KMS-11 (cell line): ENCODE measurements at regions not wholly inside any gene's neighbourhood (a gene's known extent, or its start where the extent isn't known, plus 50 kb on each side); places are given as distances from the start of the nearest gene placed in this dataset.

Experiments used
- H2AFZ ChIP-seq: fragments of 200-600 bp; sonication (generic); 2 replicates; pipeline ENCODE4 v1.6.1; 2016; ENCODE audit warnings: antibody characterized with exemption, mixed run types, low read depth
- H3K27ac ChIP-seq: fragments of 200-600 bp; sonication (generic); 2 replicates; pipeline ENCODE4 v1.6.1; 2016; ENCODE audit warnings: mild to moderate bottlenecking, mixed run types
- H3K27me3 ChIP-seq: fragments of 200-600 bp; sonication (generic); 2 replicates; pipeline ENCODE4 v1.6.1; 2017; ENCODE audit warnings: mild to moderate bottlenecking, low read depth, mixed run types, moderate library complexity; ENCODE audit not compliant: insufficient read depth
- H3K36me3 ChIP-seq: fragments of 200-600 bp; sonication (generic); 2 replicates; pipeline ENCODE4 v1.6.1; 2017; ENCODE audit warnings: mild to moderate bottlenecking, mixed run types; ENCODE audit not compliant: insufficient read depth
- H3K4me1 ChIP-seq: fragments of 200-600 bp; sonication (generic); 2 replicates; pipeline ENCODE4 v1.6.1; 2016; ENCODE audit warnings: mild to moderate bottlenecking, low read depth, mixed run types; ENCODE audit not compliant: poor library complexity, severe bottlenecking
- H3K4me2 ChIP-seq: fragments of 200-600 bp; sonication (generic); 2 replicates; pipeline ENCODE4 v1.7.0; 2016; ENCODE audit warnings: mild to moderate bottlenecking, mixed run types
- H3K4me3 ChIP-seq: fragments of 200-600 bp; sonication (generic); IDR thresholded peaks from 2 replicates; pipeline ENCODE4 v1.6.1; 2017; ENCODE audit warnings: low read depth, low read length, mixed read lengths; ENCODE audit not compliant: insufficient read depth
- H3K79me2 ChIP-seq: fragments of 200-600 bp; sonication (generic); 2 replicates; pipeline ENCODE4 v1.6.1; 2016; ENCODE audit warnings: low read depth, mixed run types; ENCODE audit not compliant: insufficient read depth
- H3K9ac ChIP-seq: fragments of 200-600 bp; sonication (generic); 2 replicates; pipeline ENCODE4 v1.6.1; 2016; ENCODE audit warnings: mild to moderate bottlenecking, mixed run types
- H4K20me1 ChIP-seq: fragments of 200-600 bp; sonication (generic); 2 replicates; pipeline ENCODE4 v1.6.1; 2016; ENCODE audit warnings: mild to moderate bottlenecking, mixed run types; ENCODE audit not compliant: insufficient read depth
- TF ChIP-seq, protein P1 (sequence below): fragments of 200-600 bp; sonication (generic); conservative IDR thresholded peaks from 2 replicates; pipeline ENCODE4 v1.6.1; 2017; ENCODE audit warnings: low read depth, mild to moderate bottlenecking, antibody characterized with exemption, low read length, moderate library complexity, mixed read lengths

DNA sequence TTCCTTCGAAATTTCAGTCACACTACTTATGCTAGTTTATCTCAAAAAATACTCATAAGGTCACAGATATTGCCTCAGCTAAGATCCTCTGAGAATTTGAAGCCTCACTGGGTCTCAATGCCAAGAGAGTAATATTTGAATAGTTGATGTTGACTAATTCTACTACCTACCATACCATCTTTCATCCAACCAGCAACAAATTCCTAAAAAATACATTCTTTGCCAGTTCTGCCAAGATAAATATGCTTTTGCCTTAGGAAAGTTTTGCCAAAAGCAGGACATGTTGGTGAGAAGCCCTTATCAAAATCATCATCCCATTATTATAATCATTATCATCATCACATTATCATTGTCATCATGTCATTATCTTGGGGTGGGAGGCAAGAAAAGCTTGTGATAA, 544.6 kb upstream of the ZEB2 start:
- Histone ChIP-seq H3K4me2 (no peak overlapping the region), H3K27ac (no peak overlapping the region), H3K27me3 (no peaks in the 10 kb centered on the region), H3K4me1 (no peaks in the 10 kb centered on the region), H3K4me3 (no peak overlapping the region), H3K9ac (no peak overlapping the region), H3K79me2 (no peaks in the 10 kb centered on the region), H4K20me1 (no peaks in the 10 kb centered on the region), H3K36me3 (no peaks in the 10 kb centered on the region), H2AFZ (no peak overlapping the region)
- TF ChIP-seq, protein P1, sequence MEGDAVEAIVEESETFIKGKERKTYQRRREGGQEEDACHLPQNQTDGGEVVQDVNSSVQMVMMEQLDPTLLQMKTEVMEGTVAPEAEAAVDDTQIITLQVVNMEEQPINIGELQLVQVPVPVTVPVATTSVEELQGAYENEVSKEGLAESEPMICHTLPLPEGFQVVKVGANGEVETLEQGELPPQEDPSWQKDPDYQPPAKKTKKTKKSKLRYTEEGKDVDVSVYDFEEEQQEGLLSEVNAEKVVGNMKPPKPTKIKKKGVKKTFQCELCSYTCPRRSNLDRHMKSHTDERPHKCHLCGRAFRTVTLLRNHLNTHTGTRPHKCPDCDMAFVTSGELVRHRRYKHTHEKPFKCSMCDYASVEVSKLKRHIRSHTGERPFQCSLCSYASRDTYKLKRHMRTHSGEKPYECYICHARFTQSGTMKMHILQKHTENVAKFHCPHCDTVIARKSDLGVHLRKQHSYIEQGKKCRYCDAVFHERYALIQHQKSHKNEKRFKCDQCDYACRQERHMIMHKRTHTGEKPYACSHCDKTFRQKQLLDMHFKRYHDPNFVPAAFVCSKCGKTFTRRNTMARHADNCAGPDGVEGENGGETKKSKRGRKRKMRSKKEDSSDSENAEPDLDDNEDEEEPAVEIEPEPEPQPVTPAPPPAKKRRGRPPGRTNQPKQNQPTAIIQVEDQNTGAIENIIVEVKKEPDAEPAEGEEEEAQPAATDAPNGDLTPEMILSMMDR: no peak

DNA sequence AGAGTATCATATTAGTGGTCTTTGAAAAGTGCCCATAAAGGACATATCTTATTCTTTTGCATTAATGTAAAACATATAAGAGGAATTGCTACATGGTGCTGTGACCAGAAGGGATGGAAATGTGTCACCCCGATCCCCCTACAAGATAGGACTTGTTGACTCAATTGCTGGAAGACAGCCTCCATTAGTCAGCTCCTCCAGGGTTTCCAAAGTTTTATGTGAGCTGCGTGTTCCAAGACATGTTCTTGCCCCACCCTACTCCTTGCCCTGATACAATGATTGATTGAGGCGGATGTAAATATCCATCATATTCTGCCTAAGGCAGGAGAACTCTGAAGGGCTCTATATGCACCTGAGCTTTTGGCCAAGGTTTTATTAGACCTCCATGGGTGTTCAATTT, 541.0 kb upstream of the ZEB2 start:
- H3K4me2 ChIP-seq: no peak overlapping the region
- H2AFZ ChIP-seq: no peak overlapping the region
- H3K9ac ChIP-seq: no peak overlapping the region
- no peaks in the 10 kb centered on the region for H3K27me3 ChIP-seq
- H3K79me2 ChIP-seq: no peaks in the 10 kb centered on the region
- no peaks in the 10 kb centered on the region for H4K20me1 ChIP-seq
- H3K4me1 ChIP-seq: no peaks in the 10 kb centered on the region
- TF ChIP-seq, protein P1: no peak
- H3K4me3 ChIP-seq: no peak overlapping the region
- no peaks in the 10 kb centered on the region for H3K36me3 ChIP-seq
- no peak overlapping the region for H3K27ac ChIP-seq

DNA sequence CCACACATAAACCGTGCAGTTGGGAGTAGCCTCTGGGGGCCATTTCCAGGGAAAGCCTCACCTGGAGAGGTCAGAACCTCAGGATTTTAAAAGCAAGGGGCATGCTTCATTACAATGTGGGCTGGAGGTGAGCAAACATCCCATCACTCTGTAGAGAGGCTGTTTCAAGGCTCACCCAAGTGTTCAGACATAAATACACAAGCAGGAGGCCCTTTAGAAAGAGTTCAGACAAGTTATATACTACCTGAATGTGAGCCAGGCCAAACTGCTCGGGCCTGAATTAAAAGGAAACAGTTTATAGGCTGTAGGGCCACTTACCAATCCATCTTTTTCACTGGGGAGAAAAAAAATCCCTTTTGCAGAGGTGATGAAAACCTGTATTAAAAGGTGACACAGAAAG, 540.0 kb upstream of the ZEB2 start:
- Histone ChIP-seq H3K79me2 (no peaks in the 10 kb centered on the region), H2AFZ (no peak overlapping the region), H3K36me3 (no peaks in the 10 kb centered on the region), H3K27me3 (no peaks in the 10 kb centered on the region), H3K27ac (no peak overlapping the region), H3K4me2 (no peak overlapping the region), H3K4me1 (no peaks in the 10 kb centered on the region), H3K4me3 (no peak overlapping the region), H3K9ac (no peak overlapping the region), H4K20me1 (no peaks in the 10 kb centered on the region)
- TF ChIP-seq, protein P1: no peak

DNA sequence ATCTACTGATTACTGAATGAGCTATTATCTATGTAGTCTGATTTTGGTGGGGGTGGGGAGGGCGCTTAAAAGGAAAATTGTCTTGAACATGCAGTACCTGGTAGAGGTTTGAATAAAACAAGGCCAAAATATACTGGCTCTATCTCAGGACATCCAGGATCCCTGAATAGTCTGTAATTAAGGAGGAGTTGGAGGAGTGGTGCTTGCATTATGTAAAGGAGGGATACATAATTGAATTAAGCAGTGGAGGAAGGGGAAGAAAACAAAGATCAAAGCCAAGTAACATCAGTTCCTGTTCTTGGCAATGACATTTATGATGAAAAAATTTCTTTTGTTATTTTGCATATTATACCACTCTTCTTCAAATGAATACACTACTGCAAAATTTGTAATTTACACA, 539.4 kb upstream of the ZEB2 start:
- Histone ChIP-seq H3K4me3 (no peak overlapping the region), H3K27ac (no peak overlapping the region), H3K4me1 (no peaks in the 10 kb centered on the region), H4K20me1 (no peaks in the 10 kb centered on the region), H3K4me2 (no peak overlapping the region), H3K36me3 (no peaks in the 10 kb centered on the region), H3K27me3 (no peaks in the 10 kb centered on the region), H3K79me2 (no peaks in the 10 kb centered on the region), H2AFZ (no peak overlapping the region), H3K9ac (no peak overlapping the region)
- TF ChIP-seq, protein P1: no peak

DNA sequence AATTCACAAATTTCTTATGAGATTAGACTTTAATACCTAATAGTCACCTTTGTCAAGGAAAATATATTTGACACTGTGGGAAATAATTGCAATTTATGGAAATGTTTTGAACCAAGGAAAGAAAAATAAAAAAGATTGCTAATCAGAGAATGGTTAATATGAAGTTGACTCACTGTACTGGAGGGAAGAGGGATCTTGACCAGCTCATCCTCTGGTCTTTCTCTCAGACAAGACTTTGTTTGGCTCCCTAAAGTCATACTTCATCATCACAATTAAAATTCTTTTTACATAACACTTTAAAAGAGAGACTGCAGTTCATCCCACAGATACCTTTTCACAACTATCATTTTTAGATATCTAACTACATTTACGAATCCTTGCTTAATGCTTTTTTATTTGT, 538.5 kb upstream of the ZEB2 start:
- Histone ChIP-seq H3K4me2 (no peak overlapping the region), H3K9ac (no peak overlapping the region), H3K4me1 (no peaks in the 10 kb centered on the region), H3K36me3 (no peaks in the 10 kb centered on the region), H3K27me3 (no peaks in the 10 kb centered on the region), H3K27ac (no peak overlapping the region), H4K20me1 (no peaks in the 10 kb centered on the region), H3K4me3 (no peak overlapping the region), H2AFZ (no peak overlapping the region), H3K79me2 (no peaks in the 10 kb centered on the region)
- TF ChIP-seq, protein P1: no peak
